Lower leg skin (tissue), 4 donors: ENCODE measurements at regions not wholly inside any gene's neighbourhood (a gene's known extent, or its start where the extent isn't known, plus 50 kb on each side); places are given as distances from the start of the nearest gene placed in this dataset.

Experiments used
- DNase-seq, 2 donors: peaks; one replicate each; pipeline ENCODE4 v3.0.0-alpha.2; 2019; ENCODE audit warnings: low spot score in 2 of 2
- H3K4me3 ChIP-seq: fragments of 200-600 bp; sonication (generic); 2 replicates; pipeline ENCODE4 v1.5.1; 2017; ENCODE audit warnings: mild to moderate bottlenecking, low read depth; ENCODE audit not compliant: poor library complexity, severe bottlenecking
- CTCF ChIP-seq, 3 donors: fragments of 450-650 bp; IDR thresholded peaks; one replicate each; pipeline ENCODE4 v1.5.1; 2016; ENCODE audit warnings: antibody characterized with exemption in 3 of 3, mild to moderate bottlenecking in 3 of 3, moderate library complexity in 2 of 3
- POLR2A ChIP-seq, 2 donors: fragments of 450-650 bp; IDR thresholded peaks; one replicate each; pipeline ENCODE4 v1.6.1; 2016 to 2017; ENCODE audit warnings: antibody characterized with exemption in 2 of 2, mild to moderate bottlenecking in 1 of 2, moderate library complexity in 1 of 2
- WGBS, 2 donors: methylation state at CpG; one replicate each; pipeline ENCODE4 v1.1.5; 2018; 5-methylcytosine and 5-hydroxymethylcytosine counted together
- intact Hi-C: fragments of 100-400 bp; cut with DNase I; formaldehyde crosslinking; loops from one replicate; pipeline ENCODE4 v1.15.0; 2023; ENCODE audit warnings: low total_unique reads

GRCh38 chr6:114592506-114592905, 249.7 kb upstream of the HS3ST5 start:
- WGBS, 2 donors, result 71 to 85% methylated on average over 4 of the region's 4 CpGs
- no peak for TF ChIP-seq CTCF (IDR thresholded peaks at IDR 0.05)
- no peak for TF ChIP-seq POLR2A (IDR thresholded peaks at IDR 0.05)
- intact Hi-C loops, result no loop called here
- H3K4me3 ChIP-seq, result no peak overlapping the region
- DNase-seq, result no peak

- WGBS, 2 donors, result 59 to 60% methylated on average over 5 of the region's 5 CpGs
- intact Hi-C loops, result no loop called here
- DNase-seq, result no peak
- TF ChIP-seq POLR2A (IDR thresholded peaks at IDR 0.05), result no peak
- TF ChIP-seq CTCF (IDR thresholded peaks at IDR 0.05), result no peak
- H3K4me3 ChIP-seq, result no peak overlapping the region
Observed at GRCh38 chr6:114588726-114589125, 245.9 kb upstream of the HS3ST5 start.

- WGBS, 2 donors, result 61 to 66% methylated on average over 2 of the region's 2 CpGs
- TF ChIP-seq CTCF (IDR thresholded peaks at IDR 0.05) (no peak), POLR2A (IDR thresholded peaks at IDR 0.05) (no peak)
- no peak overlapping the region for H3K4me3 ChIP-seq
- intact Hi-C loops, result no loop called here
- DNase-seq, result no peak
Observed at GRCh38 chr6:114586298-114586697, 243.5 kb upstream of the HS3ST5 start.

GRCh38 chr6:114581293-114581692, 238.5 kb upstream of the HS3ST5 start:
- DNase-seq, result no peak
- intact Hi-C loops, result no loop called here
- 56 to 63% methylated on average over 2 of the region's 2 CpGs for WGBS, 2 donors
- no peak overlapping the region for H3K4me3 ChIP-seq
- no peak for TF ChIP-seq CTCF (IDR thresholded peaks at IDR 0.05)
- no peak for TF ChIP-seq POLR2A (IDR thresholded peaks at IDR 0.05)

GRCh38 chr6:114580882-114581281, 238.1 kb upstream of the HS3ST5 start:
- TF ChIP-seq POLR2A (IDR thresholded peaks at IDR 0.05) (no peak), CTCF (IDR thresholded peaks at IDR 0.05) (no peak)
- 57 to 64% methylated on average over 3 of the region's 3 CpGs for WGBS, 2 donors
- no peak for DNase-seq

GRCh38 chr6:114579486-114579885, 236.7 kb upstream of the HS3ST5 start:
- intact Hi-C loops, result no loop called here
- no peak for DNase-seq
- no peak overlapping the region for H3K4me3 ChIP-seq
- no peak for TF ChIP-seq CTCF (IDR thresholded peaks at IDR 0.05)
- no peak for TF ChIP-seq POLR2A (IDR thresholded peaks at IDR 0.05)

More at GRCh38 chr6:114580882-114581281, 238.1 kb upstream of the HS3ST5 start:
- intact Hi-C loops, result no loop called here
- H3K4me3 ChIP-seq, result no peak overlapping the region
